ENCODE measurements at regions not wholly inside any gene's neighbourhood (a gene's known extent, or its start where the extent isn't known, plus 50 kb on each side); places are given as distances from the start of the nearest gene placed in this dataset.

DNA sequence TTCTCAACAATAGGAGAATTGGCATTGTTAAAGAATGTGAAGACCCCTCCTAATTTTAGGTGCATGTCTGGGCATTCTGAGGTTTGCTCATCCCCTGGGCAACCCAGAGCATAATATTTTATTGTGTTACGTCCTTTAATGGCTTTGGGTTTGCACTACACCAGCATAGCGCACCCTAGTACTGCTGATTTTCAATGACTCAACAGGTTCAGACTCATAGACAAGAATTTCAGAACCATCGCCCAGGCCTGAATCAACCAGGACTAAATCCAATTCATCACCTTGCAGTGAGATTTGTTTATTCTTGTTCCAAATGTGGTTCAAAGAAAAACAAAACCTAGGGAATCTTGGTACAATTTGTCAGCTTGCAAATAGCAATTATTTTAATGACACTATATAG is 137.8 kb upstream of the PHACTR1 start:
- Histone ChIP-seq H3K4me3 (ENCODE audit: low read depth, low read length, poor library complexity, severe bottlenecking) (no peak overlapping the region), H3K36me3 (ENCODE audit: insufficient read depth, low read length, poor library complexity, severe bottlenecking) (no peaks in the 10 kb centered on the region), H3K27me3 (replicated peaks; ENCODE audit: insufficient read depth, low read depth, low read length, poor library complexity) (no peaks in the 10 kb centered on the region), H3K9me3 (ENCODE audit: low read depth, low read length, poor library complexity, severe bottlenecking) (no peaks in the 10 kb centered on the region), H3K27ac (ENCODE audit: low read depth, low read length, poor library complexity, severe bottlenecking) (no peak overlapping the region), H3K4me1 (ENCODE audit: insufficient read depth, low read length, poor library complexity, severe bottlenecking) (peaks cover 4% of the 10 kb centered on the region)
- TF ChIP-seq EZH2 (IDR thresholded peaks at IDR 0.05; ENCODE audit: borderline replicate concordance, low read depth, low read length, poor library complexity, severe bottlenecking): no peak
- TF ChIP-seq, protein P1, sequence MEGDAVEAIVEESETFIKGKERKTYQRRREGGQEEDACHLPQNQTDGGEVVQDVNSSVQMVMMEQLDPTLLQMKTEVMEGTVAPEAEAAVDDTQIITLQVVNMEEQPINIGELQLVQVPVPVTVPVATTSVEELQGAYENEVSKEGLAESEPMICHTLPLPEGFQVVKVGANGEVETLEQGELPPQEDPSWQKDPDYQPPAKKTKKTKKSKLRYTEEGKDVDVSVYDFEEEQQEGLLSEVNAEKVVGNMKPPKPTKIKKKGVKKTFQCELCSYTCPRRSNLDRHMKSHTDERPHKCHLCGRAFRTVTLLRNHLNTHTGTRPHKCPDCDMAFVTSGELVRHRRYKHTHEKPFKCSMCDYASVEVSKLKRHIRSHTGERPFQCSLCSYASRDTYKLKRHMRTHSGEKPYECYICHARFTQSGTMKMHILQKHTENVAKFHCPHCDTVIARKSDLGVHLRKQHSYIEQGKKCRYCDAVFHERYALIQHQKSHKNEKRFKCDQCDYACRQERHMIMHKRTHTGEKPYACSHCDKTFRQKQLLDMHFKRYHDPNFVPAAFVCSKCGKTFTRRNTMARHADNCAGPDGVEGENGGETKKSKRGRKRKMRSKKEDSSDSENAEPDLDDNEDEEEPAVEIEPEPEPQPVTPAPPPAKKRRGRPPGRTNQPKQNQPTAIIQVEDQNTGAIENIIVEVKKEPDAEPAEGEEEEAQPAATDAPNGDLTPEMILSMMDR (conservative IDR thresholded peaks at IDR 0.05; ENCODE audit: low read depth, low read length): no peak
- no TSS peak for BruUV-seq (replicated peaks)
- intact Hi-C loops (cut with micrococcal nuclease; ENCODE audit: unreplicated experiment): no loop called here
- no peak for DNase-seq (ENCODE audit: low spot score)
- CTCF ChIA-PET: no interaction called here
- POLR2A ChIA-PET (ENCODE audit: low non-redundant PET): no interaction called here

DNA sequence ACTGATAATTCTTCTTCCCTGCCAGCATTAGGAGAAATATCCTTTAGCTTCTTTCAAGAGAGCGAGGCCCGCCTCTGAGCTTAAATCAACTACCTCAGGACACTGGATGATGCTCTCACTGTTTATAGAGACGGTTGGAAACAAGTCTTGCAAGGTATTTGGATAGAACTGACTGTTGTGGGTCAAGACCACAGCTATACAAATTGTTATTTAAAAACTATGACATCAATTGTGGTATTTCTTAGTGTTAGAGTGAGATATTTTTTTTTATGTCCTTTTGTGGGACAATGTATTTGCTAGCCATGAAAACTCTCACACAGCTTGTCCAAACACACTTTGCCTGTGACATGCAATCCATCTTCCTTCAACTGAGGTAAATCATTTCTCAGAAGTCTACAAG is 136.3 kb upstream of the PHACTR1 start:
- Histone ChIP-seq H3K27me3 (replicated peaks; ENCODE audit: insufficient read depth, low read depth, low read length, poor library complexity) (no peaks in the 10 kb centered on the region), H3K9me3 (ENCODE audit: low read depth, low read length, poor library complexity, severe bottlenecking) (no peaks in the 10 kb centered on the region), H3K36me3 (ENCODE audit: insufficient read depth, low read length, poor library complexity, severe bottlenecking) (no peaks in the 10 kb centered on the region), H3K4me3 (ENCODE audit: low read depth, low read length, poor library complexity, severe bottlenecking) (no peak overlapping the region), H3K27ac (ENCODE audit: low read depth, low read length, poor library complexity, severe bottlenecking) (no peak overlapping the region), H3K4me1 (ENCODE audit: insufficient read depth, low read length, poor library complexity, severe bottlenecking) (peaks cover 4% of the 10 kb centered on the region)
- ChIA-PET CTCF (interaction anchor here (0.6 kb wide), 1 partner anchor 58 kb away, joined by 6 read pairs; no protein-coding TSS in a partner anchor), POLR2A (ENCODE audit: low non-redundant PET) (no interaction called here)
- DNase-seq (ENCODE audit: low spot score): no peak
- no TSS peak for BruUV-seq (replicated peaks)
- intact Hi-C loops (cut with micrococcal nuclease; ENCODE audit: unreplicated experiment): no loop called here
- TF ChIP-seq EZH2 (IDR thresholded peaks at IDR 0.05; ENCODE audit: borderline replicate concordance, low read depth, low read length, poor library complexity, severe bottlenecking): no peak
- TF ChIP-seq, protein P1 (conservative IDR thresholded peaks at IDR 0.05; ENCODE audit: low read depth, low read length): no peak

GRCh38 chr6:12582421-12583110 is 134.0 kb upstream of the PHACTR1 start:
- CTCF ChIA-PET: no interaction called here

More at GRCh38 chr6:12582421-12583110, 134.0 kb upstream of the PHACTR1 start:
- H3K4me3 ChIP-seq (ENCODE audit: low read depth, low read length, poor library complexity, severe bottlenecking): no peak overlapping the region
- H3K27me3 ChIP-seq (replicated peaks; ENCODE audit: insufficient read depth, low read depth, low read length, poor library complexity): no peaks in the 10 kb centered on the region
- no peaks in the 10 kb centered on the region for H3K9me3 ChIP-seq (ENCODE audit: low read depth, low read length, poor library complexity, severe bottlenecking)
- no peak for DNase-seq (ENCODE audit: low spot score)
- H3K36me3 ChIP-seq (ENCODE audit: insufficient read depth, low read length, poor library complexity, severe bottlenecking): no peaks in the 10 kb centered on the region
- intact Hi-C loops (cut with micrococcal nuclease; ENCODE audit: unreplicated experiment): no loop called here
- BruUV-seq (replicated peaks): no TSS peak
- no peak overlapping the region for H3K27ac ChIP-seq (ENCODE audit: low read depth, low read length, poor library complexity, severe bottlenecking)
- TF ChIP-seq, protein P1 (conservative IDR thresholded peaks at IDR 0.05; ENCODE audit: low read depth, low read length): no peak
- POLR2A ChIA-PET (ENCODE audit: low non-redundant PET): no interaction called here
- H3K4me1 ChIP-seq (ENCODE audit: insufficient read depth, low read length, poor library complexity, severe bottlenecking): no peaks in the 10 kb centered on the region
